Mucosa of gallbladder (tissue), 1 donor: ENCODE measurements at regions not wholly inside any gene's neighbourhood (a gene's known extent, or its start where the extent isn't known, plus 50 kb on each side); places are given as distances from the start of the nearest gene placed in this dataset.

Experiments
- DNase-seq: peaks from one replicate; pipeline ENCODE4 v3.0.0-alpha.2; 2020; ENCODE audit warnings: low spot score
- donor health status: DM: no; HTN: no; CAD: no.

DNA sequence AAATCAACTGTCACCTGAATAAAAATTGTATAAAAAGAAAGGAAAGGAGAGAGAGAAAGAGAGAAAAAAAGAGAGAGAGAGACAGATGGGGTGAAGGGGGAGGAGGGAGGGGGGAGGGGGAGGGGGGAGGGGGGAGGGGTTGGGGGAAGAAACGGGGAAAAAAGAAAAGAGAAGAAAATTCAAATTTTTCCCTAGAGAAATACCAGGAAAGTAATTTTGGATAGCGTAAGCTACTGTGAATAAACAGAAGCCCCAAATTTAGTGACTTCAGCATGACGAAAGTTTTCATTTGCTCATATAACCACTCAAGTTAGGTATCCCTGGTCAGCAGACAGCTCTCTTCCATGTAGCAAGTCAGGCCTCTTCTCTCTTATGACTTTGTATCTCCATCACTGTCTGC lies 289.4 kb upstream of the MYOCD start:
- no peak for DNase-seq

DNA sequence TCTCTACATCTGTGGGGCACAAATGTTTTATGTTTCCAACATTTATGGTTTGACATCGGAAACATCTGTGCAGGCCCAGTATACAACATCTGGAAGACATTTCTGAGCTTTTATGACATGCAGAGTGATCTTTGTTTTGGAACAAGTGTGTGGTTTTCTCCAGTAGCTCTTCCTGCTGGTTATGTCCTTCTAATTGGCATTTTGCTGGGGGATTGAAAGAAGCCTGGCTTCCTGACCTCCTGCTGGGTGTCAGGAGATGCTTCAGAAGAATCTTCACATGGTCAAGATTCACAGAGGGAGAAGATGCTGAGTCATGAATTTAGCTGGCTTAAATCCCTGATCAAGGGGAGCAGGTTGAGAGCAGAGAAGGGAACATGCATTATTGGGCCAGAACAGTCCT lies 279.5 kb upstream of the MYOCD start:
- no peak for DNase-seq

DNA sequence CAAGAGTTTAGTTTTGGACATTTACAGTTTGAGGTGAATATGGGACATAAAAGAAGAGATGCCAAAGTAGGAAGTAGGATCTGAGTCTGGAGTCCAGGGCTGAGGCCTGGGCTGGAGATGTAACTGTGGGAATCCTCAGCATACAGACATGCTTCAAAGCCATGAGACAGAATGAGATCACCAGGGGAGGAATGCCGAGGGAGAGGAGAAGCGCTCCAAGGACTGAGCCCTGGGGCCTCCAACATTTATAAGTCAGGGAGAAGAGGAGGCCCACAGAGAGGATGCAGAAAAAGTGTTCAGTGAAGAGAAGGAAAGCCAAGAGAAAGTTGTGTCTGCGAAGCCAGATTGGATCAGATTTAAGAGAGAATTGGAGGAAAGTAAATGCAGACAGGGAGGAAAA lies 277.5 kb upstream of the MYOCD start:
- no peak for DNase-seq

DNA sequence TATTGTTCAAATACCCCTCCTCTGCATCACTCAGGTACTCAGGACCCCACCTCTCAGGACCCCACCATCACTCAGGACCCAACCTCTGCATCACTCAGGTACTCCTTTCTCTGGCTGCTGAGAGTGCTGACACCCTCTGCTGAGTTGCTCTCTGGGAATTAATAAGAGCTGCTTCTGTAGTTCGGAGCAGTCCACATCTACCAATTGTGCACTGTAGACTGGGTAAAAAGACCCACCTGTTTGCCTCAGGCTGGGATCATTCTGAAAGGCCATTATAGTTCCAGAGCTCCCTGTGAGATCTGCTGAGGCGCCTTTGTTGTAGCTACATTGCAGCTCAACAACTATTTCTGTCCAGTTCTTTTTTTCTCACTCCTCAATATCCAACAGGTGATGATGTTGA lies 276.3 kb upstream of the MYOCD start:
- no peak for DNase-seq

DNA sequence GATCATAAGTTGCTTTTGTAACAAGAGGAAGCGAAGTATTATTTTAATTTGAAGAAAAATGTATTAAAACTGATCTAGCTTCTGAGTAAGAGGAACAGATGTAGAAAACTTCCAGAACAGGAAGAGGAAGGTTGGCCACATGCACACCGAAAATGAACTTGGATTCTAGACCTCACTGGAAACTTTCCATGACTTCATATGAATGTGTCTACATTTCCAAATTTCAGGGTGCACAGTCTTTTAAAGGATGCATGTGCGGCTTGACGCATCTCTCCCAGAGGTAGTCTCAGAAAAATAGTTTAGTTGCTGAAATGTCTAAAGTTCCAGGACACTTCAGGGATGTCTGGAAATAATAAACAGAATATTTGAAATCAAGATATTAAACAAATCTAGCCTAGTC lies 275.1 kb upstream of the MYOCD start:
- no peak for DNase-seq

DNA sequence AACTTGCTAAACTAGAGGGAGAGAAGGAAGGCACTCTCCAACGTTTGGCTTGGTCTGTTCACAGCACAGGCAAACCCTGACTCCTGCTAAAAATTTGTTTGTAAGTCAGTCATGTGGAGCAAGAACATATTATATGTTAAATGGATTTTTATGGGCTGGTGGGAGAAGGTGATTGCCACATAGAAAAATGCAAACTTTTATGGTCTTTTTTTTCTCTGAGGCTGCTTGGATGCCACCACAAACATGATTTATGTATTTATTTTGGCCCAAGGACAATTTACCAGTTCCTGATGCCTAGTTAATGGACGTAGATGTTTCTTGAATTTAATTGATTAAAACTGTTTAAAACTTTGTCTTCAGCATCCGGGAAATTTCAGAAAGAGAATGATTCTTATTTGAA lies 274.2 kb upstream of the MYOCD start:
- DNase-seq: no peak

DNA sequence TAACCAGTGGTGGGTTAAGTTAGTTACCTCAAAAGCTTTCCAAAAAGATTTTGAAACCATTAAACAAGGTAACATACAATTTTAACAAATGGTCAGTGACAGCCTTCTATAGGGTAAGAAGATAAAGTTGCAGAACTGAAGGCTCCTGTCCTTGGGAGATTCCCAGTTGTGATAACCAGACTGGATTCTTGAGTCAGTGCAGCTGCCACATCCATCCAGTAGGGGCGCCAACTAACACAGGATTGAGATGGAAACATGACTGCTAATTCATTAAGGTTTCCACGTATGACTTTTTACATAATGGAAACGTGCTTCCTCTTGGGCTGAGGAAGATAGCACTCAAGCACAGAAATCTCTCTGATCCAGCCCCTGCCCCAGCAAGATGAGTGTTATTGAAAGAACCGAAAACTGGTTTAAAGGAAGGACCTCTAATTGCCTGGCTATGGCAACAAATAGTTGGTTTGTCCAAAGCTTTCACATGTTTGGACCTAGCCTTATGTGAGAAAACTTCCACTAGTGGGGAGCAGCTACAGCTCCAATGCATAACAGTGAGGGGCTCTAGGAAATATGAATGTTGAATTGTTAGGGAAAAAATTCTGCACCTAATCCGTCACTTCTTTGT lies 269.8 kb upstream of the MYOCD start:
- DNase-seq: no peak

DNA sequence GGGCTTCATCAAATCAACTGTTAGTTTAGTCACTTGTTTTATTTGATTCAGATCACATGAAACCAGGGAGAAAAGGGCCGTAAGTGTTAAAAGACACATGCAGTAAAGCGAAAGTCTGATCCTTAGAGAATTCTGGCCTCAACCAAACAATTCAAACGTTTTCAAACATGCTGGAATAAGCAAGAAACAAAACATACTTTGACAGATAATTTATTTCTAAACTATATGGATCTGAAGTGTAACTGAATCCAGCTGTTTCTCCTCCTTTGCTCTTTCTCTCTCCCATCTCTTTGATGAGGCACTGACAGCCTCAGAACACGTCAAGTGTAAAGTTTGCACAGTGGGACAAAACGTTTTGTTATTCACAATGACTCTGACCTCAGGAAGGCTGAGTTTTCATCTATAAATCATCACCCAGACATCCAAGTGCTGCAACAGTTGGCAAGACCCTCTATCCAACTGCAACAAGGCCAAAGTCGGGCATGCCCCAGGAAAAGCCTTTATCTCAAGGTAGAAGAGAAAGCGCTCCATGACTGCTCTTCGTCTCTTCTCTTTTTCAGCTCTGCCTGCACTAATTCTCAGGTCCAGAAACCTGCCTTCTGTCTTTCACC lies 267.1 kb upstream of the MYOCD start:
- no peak for DNase-seq

DNA sequence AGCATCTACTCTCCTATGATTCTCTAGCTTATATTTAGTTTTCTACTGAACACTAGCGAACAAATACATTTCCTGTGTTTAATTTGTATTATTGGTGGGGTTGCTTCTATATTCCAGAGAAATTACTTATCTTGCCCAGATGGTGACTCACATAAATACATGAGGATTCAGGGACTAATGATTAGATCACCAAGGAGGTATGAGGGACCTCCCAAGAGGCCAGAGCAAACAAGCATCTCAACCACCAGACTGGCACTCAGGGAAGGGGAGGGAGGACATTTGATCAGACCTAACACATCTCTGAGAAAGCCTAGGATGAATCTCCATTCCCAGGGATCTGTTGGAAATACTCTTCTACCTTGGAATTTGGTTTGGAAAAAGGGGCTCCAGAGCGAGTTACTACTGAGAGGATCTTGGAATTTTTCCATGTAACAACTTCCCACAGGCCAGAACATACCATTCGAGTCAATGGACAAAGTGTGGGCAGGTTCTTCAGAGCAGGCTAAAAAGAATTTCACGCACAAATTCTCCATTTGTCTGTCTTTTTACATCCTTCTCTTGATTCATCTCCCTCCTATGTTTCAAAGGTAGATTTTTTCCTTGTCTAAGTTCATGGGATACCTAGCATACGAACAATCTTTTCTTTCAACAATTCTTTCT lies 262.6 kb upstream of the MYOCD start:
- DNase-seq: no peak

DNA sequence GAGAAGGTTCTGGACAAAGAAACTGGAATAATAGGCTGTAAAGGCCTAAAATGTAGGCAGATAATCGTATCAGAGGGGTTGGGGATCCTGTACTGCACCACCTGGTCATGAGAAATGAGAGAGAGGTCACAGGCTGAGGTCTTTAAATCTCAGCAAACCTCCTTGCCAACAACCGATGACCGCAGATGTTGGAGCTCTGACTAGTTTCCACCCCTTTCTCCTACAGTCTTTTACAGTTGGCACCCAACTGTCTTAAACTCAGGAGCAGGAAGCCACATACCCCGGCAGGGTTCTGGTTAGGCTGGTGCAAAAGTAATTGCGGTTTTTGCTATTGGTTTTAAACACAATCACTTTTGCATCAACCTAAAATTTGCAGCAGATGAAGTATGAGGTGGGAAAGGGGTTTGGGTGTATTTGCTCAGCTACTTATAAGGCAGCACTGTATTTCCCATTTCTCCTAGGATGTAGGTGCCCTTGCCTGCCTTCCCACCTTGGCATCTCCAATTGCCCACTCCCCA lies 261.8 kb upstream of the MYOCD start:
- DNase-seq: no peak

DNA sequence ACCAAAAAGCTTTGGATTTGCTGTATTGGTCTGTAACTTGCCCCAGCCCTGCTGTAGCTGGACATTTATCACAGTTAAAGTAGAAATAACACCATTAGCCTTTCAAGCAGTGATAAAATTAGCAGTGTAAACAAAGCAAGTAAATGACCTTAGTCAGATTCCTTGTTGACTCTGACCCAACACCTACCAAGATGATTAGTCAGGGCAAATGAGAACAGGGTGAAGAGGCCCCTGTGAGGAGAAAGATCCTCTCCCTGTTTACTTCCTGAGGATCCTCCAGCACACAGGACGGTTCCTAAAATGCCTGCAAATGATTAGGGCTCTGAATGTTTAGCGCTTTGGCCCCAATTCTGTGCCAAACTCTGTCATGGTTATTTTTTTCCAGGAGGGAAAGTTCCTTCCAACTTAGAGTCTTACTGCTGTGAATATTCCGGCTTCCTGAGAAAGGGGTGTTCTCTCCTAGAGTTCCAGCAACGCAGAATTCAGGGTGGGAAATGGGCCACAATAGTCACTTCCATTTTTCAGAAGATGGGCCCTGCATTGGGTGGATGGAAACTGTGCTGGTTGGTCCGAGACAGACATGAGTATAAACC lies 259.0 kb upstream of the MYOCD start:
- DNase-seq: peak; percentile 14

DNA sequence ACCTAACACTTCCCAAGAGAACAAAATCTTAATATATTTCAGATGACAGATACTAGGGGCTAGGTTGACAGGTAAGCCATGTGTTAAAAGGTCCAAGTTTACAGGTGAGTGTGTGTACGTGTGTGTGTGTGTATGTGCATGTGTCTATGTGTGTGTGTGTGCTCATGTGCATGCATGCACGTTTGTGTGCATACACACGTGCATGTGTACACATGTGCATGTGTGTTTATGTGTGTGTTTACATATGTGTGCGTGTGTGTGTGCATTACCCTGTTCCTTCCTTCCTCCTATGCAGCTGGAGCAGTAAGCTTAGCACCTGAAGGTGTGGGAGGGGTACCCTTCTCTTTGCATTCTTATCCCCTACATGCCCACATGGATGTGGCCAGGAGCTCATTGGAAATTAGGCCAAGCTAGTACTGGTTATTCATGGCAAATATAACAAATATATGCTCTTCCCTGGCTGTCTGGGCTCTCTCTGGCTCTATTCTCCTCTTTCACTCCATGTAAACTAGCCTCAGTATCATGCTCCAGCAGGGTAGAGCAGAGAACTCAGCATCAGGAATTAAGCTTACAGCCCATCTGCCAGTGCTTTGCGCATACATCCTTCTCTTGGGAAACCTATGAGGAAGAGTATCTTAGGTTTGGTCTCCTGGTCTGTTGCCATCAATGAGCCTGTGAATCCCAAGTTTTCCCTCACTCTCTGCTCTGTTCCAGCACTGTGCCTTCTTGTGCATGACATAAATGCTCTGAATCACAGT lies 258.0 kb upstream of the MYOCD start:
- DNase-seq: no peak

DNA sequence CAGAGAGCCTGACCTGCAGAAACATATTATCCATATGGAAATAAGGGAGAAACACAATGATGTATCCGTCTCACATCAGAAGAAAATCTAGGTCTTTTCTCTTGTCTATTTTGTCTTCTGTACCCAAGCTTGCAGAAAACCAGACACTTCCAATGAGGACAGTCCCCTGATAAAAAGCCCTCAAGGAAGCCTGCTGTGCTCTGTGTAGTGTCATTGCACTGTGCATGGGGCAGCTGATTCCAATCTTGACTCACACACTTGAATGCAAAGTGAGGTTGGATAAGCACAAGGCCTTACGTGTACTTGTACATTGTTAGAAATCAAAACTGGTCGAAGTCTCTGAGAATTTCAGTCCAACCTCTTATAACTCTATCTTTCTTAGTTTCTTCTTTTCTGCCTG lies 256.6 kb upstream of the MYOCD start:
- DNase-seq: no peak

DNA sequence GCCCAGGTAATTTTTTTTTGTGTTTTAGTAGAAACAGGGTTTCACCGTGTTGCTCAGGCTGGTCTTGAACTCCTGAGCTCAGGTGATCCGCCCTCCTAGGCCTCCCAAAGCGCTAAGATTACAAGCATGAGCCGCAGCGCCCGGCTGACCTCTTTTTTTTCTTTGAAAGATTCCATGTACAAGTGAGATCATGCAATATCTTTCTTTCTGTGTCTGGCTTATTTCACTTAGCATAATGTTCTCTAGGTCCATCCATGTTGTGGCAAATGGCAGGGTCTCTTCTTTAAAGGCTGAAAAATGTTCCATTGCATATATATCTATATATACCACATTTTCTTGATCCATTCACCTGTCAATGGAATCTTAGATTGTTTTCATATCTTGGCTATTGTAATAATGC lies 255.0 kb upstream of the MYOCD start:
- no peak for DNase-seq

DNA sequence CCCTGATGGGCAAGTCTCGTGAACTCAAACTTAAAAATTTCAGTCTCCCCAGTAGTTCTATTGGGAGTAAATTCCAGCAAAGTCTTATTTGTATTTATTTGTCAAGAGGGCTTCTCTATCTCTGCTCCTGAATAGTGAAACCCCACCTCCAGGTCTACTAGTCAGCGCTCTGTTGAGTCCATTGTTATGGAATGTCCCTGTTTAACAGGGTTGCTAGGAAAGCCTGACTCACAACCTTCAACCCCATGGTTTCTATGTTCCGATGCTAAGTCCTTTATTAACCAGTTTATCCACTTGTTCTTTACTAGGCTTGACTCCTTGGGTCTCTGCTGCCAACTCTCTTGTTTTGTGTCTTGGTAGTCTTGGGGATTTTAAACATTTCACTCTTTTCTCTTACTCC lies 250.7 kb upstream of the MYOCD start:
- no peak for DNase-seq

DNA sequence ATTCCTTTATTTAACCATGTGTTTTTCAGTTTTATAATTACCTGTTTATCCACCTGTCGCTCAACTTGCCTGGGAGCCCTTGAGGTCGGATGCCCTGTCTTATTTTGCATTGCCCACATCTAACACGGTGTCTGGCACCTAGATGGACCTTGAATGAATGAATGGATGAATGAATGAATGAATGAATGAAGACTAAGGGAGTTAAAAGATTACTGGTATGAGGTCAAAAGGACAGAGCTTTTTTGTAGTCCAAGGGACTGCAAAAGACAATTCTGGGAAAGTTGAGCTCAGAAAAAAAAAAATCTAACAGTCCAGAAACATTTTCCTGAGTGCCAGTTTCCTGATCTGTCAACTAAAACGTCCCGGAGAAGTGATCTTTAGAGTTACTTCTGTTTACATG lies 244.6 kb upstream of the MYOCD start:
- no peak for DNase-seq

DNA sequence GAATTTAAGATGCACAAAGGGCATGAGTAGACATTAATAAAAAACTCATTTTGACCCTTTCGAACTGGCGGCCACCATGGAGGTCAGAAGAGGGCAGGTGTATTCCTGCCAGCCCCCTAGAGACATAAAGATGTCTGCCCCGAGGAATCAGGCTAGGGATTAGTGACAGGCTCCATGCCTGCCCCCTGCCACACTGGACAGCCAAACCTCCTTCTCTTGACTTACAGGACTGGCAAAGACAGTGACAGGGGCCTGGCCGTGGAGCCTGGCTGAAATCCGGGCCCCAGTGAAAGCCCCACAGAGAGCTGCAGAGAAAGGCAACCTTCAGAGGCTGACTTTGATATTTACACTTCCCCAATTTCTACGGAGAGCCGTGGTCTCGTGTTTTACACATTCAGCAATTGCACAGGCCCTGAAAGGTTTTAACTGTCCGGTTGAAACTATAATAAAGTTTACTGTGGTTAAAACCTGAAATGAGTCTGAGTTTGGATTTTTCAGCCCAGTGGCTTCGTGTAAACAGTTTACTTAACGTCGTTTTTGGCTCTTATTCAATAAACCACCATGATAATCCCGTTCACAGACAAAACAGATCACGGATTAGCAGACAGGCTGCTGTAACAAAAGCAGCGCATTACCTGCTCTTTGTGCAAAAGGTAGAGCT lies 243.9 kb upstream of the MYOCD start:
- no peak for DNase-seq

DNA sequence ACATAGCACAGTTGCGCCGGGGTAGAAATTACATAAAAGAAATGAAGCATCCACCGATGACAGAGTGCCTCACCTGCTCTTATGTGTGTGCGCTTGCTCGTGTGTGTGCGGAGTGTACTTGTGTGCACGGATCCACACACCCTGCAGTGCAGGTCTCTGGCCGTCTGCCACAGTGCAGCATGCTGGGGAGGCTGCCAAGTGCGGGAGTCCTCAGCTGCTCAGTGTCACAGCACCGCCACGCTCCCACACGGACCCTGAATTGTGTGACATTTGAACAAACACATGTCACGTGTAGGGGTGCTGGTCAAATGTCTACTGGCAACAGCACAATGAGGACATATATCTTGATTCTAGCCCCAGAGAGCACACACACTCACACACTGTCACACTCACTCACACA lies 243.0 kb upstream of the MYOCD start:
- DNase-seq: peak; percentile 13

DNA sequence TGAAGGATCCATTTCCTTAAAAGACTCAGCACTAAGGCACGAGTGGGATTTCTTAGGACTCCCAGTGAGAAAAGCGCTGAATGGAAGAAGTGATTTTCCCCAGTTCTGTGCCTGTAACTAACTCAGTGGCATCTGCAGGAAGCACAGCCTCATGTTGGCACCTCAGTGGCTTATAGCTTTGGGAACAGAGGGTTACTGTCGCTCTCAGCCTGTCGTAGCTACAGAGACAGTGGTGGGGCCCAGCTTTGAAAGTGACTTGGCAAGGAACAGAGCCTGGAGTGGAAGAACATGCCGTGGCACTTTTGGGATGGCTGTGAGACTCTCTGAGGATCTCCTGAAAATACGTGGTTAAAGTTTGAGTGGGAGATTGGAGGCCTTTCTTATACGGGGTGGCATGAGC lies 242.4 kb upstream of the MYOCD start:
- no peak for DNase-seq

DNA sequence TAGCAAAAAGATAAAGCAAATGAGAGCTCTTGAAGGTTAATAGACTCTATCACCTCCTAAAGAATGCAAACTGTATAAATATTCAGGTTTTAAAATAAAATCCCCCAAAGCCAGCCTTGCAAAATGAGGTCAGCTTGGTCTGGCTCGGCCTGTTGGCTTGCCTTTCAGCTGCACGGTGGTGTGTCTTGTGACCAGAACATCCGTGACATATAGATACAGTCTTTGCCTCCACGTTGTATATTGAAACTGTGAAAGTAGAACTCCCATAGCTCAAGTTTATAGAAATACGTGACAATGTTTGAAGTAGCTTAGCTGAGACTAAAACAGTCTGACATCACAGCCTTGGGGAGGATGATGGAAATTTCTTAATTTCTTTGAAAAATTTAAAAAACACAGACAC lies 236.6 kb upstream of the MYOCD start:
- DNase-seq: no peak

DNA sequence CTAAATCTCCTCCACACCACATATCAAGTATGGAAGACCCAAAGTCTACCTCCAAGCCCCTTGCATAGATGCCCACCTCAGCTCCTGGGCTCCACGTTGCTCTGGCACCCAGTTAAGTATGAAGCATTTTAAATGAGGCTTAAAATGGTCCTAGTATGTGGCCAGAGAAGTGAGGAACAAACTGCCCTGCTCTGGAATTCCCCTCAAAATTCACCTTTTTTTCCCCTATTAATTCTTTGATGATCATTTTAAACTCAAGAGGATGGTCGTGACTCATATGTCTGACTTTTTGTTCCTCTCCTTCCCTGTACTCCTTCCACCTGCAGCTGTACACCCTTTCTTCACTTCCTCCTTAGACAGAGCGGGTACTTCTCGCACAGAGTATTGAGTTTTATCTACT lies 234.5 kb upstream of the MYOCD start:
- DNase-seq: no peak

DNA sequence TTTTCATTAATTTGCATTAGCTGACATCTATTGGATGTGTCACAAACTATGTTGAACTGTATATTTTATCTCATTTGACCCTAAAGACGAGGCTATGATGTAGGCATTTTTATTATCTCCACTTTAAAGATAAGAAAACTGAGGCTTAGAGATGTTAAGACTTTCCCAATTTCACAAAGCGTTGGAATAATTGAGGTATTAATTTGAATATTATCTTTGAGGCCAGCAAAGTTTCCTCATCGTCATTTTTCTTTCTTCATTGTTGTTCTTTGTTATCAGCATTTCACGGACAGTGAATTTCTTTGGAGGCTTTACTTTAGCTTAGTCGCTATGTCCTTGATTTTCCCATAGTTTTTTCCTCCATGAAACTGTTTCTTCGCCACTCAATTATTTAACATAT lies 227.5 kb upstream of the MYOCD start:
- DNase-seq: no peak
